Naive thymus-derived CD4-positive, alpha-beta T cell (primary cell): ENCODE measurements at regions not wholly inside any gene's neighbourhood (a gene's known extent, or its start where the extent isn't known, plus 50 kb on each side); places are given as distances from the start of the nearest gene placed in this dataset.
"Not testable (repeated sequence)": the region's sequence is repeated elsewhere in the genome, so short reads cannot be mapped to it uniquely, and the experiment has no call there.

Experiments used
- ATAC-seq: fragments of 150-1000 bp; cut with Tn5 transposase; 2 replicates; pipeline ENCODE4 v1.10.0; 2021; ENCODE audit warnings: mild to moderate bottlenecking, moderate library complexity
- CTCF ChIA-PET: fragments of 350-600 bp; sonication (Branson Sonifier 250); formaldehyde crosslinking; loops from one replicate; lab custom pipeline; 2021; ENCODE audit warnings: antibody characterized with exemption; lab: Charles Lee
- POLR2A ChIA-PET: fragments of 350-600 bp; sonication (Branson Sonifier 250); formaldehyde crosslinking; loops from one replicate; lab custom pipeline; 2021; ENCODE audit warnings: antibody characterized with exemption, inconsistent platforms; lab: Charles Lee
- DNase-seq, 9 donors: peaks; one replicate each; pipeline versions ENCODE4 v3.0.0 to v3.0.0-alpha.2; 2020 to 2022; ENCODE audit warnings: mixed read lengths in 1 of 9
- H3K27ac ChIP-seq: one replicate; pipeline ENCODE4 v1.7.0; 2013; ENCODE audit warnings: mild to moderate bottlenecking, low read depth, low read length, moderate library complexity
- H3K27me3 ChIP-seq, 2 donors: one replicate each; pipeline ENCODE4 v1.7.0; 2013; ENCODE audit warnings: low read length in 2 of 2, mild to moderate bottlenecking in 2 of 2, moderate library complexity in 2 of 2; ENCODE audit not compliant: control insufficient read depth in 2 of 2, insufficient read depth in 2 of 2
- H3K36me3 ChIP-seq, 3 experiments: 1 replicate in 2 of 3; 2 replicates in 1 of 3; pipeline ENCODE4 v1.7.0; 2013; ENCODE audit warnings: low read length in 3 of 3, mild to moderate bottlenecking in 3 of 3, moderate library complexity in 1 of 3; ENCODE audit not compliant: insufficient read depth in 3 of 3, control insufficient read depth in 2 of 3
- H3K4me1 ChIP-seq, 2 donors: one replicate each; pipeline ENCODE4 v1.7.0; 2013; ENCODE audit warnings: low read length in 2 of 2, mild to moderate bottlenecking in 2 of 2, moderate library complexity in 1 of 2; ENCODE audit not compliant: control insufficient read depth in 2 of 2, insufficient read depth in 2 of 2
- H3K4me3 ChIP-seq: 2 replicates; pipeline ENCODE4 v1.7.0; 2013; ENCODE audit warnings: mild to moderate bottlenecking, low read length
- H3K9me3 ChIP-seq, 3 experiments: 1 replicate in 2 of 3; 2 replicates in 1 of 3; pipeline ENCODE4 v1.7.0; 2013; ENCODE audit warnings: low read length in 3 of 3; ENCODE audit not compliant: control insufficient read depth in 2 of 3
- H3K27ac Mint-ChIP-seq, 9 donors: one replicate each; pipeline ENCODE4 v1.8.0; 2020 to 2022; ENCODE audit warnings: mixed read lengths in 9 of 9, mild to moderate bottlenecking in 8 of 9, moderate library complexity in 5 of 9, inconsistent platforms in 2 of 9
- H3K27me3 Mint-ChIP-seq, 5 donors: one replicate each; pipeline ENCODE4 v1.8.0; 2021 to 2022; ENCODE audit warnings: mixed read lengths in 5 of 5, mild to moderate bottlenecking in 1 of 5
- H3K36me3 Mint-ChIP-seq, 5 donors: one replicate each; pipeline ENCODE4 v1.8.0; 2020 to 2022; ENCODE audit warnings: mixed read lengths in 5 of 5, mild to moderate bottlenecking in 3 of 5, inconsistent platforms in 1 of 5
- H3K4me1 Mint-ChIP-seq, 7 donors: one replicate each; pipeline ENCODE4 v1.8.0; 2020 to 2022; ENCODE audit warnings: mixed read lengths in 7 of 7, mild to moderate bottlenecking in 3 of 7, inconsistent platforms in 1 of 7
- H3K4me3 Mint-ChIP-seq, 10 donors: one replicate each; pipeline ENCODE4 v1.8.0; 2020 to 2022; ENCODE audit warnings: mild to moderate bottlenecking in 10 of 10, mixed read lengths in 10 of 10, moderate library complexity in 6 of 10, inconsistent platforms in 2 of 10
- H3K9me3 Mint-ChIP-seq, 11 donors: one replicate each; pipeline ENCODE4 v1.8.0; 2020 to 2022; ENCODE audit warnings: mixed read lengths in 11 of 11, mild to moderate bottlenecking in 4 of 11, inconsistent platforms in 1 of 11, moderate library complexity in 1 of 11
- intact Hi-C, 2 donors: fragments of 100-400 bp; cut with micrococcal nuclease; formaldehyde crosslinking; loops; one replicate each; pipeline ENCODE4 v1.15.1; 2023

GRCh38 chr5:33110496-33110895 is 330.3 kb upstream of the TARS1 start:
- H3K9me3 Mint-ChIP-seq: peaks cover 3 to 38% (median 17%) of the 10 kb centered on the region in 11 donors
- POLR2A ChIA-PET, intact Hi-C loops: not testable (repeated sequence)

DNA sequence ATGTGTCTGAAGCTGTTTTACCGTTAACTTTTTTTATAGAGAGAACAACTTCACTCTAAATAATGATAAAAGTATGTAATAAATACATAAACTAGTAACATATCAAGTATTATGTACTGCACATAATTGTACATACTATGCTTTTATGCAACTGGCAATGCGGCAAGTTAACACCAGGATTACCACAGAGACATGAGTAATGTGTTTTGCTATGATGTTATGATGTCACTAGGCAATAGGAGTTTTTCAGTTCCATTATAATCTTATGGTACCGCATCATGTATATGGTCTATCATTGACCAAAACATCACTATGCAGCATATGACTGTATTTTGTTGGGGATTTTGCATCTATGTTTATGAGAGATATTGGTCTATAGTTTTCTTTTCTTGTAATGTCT is 326.4 kb upstream of the TARS1 start:
- Histone ChIP-seq H3K27me3 (no peaks in the 10 kb centered on the region), H3K27ac (no peak overlapping the region), H3K9me3 (no peaks in the 10 kb centered on the region), H3K36me3 (no peaks in the 10 kb centered on the region), H3K4me3 (no peak overlapping the region), H3K4me1 (no peaks in the 10 kb centered on the region)
- intact Hi-C loops: no loop called here
- Mint-ChIP-seq H3K9me3 (peaks cover 0 to 37% (median 9%) of the 10 kb centered on the region in 11 donors), H3K4me3 (no peak overlapping the region), H3K27me3 (no peaks in the 10 kb centered on the region), H3K27ac (no peak overlapping the region), H3K4me1 (no peaks in the 10 kb centered on the region), H3K36me3 (no peaks in the 10 kb centered on the region)
- no peak for ATAC-seq
- POLR2A ChIA-PET: no interaction called here
- CTCF ChIA-PET: no interaction called here
- no peak for DNase-seq

More at GRCh38 chr5:33110496-33110895, 330.3 kb upstream of the TARS1 start:
- H3K4me3 ChIP-seq, H3K27me3 Mint-ChIP-seq, H3K36me3 Mint-ChIP-seq, H3K4me3 Mint-ChIP-seq, DNase-seq, H3K4me1 Mint-ChIP-seq, ATAC-seq, H3K27ac Mint-ChIP-seq, H3K27ac ChIP-seq, H3K4me1 ChIP-seq, H3K36me3 ChIP-seq, H3K27me3 ChIP-seq, H3K9me3 ChIP-seq: not testable (repeated sequence)
- CTCF ChIA-PET: interaction anchor here (0.6 kb wide), 1 partner anchor 20 kb away, joined by 3 read pairs; no protein-coding TSS in a partner anchor

- H3K9me3 Mint-ChIP-seq: peaks cover 0 to 30% (median 5%) of the 10 kb centered on the region in 11 donors
- intact Hi-C loops: no loop called here
- H3K36me3 Mint-ChIP-seq: no peaks in the 10 kb centered on the region
- DNase-seq (no peak), ATAC-seq (no peak)
- ChIA-PET CTCF (no interaction called here), POLR2A (no interaction called here)
- Histone ChIP-seq H3K27me3 (no peaks in the 10 kb centered on the region), H3K4me3 (no peak overlapping the region), H3K9me3 (no peaks in the 10 kb centered on the region), H3K36me3 (no peaks in the 10 kb centered on the region), H3K27ac (no peak overlapping the region), H3K4me1 (no peaks in the 10 kb centered on the region)
- H3K27ac Mint-ChIP-seq: no peak overlapping the region
- H3K4me3 Mint-ChIP-seq: no peak overlapping the region
- no peaks in the 10 kb centered on the region for H3K27me3 Mint-ChIP-seq
- H3K4me1 Mint-ChIP-seq: no peaks in the 10 kb centered on the region
These were observed 325.3 kb upstream of the TARS1 start for GRCh38 chr5:33115467-33115866.

DNA sequence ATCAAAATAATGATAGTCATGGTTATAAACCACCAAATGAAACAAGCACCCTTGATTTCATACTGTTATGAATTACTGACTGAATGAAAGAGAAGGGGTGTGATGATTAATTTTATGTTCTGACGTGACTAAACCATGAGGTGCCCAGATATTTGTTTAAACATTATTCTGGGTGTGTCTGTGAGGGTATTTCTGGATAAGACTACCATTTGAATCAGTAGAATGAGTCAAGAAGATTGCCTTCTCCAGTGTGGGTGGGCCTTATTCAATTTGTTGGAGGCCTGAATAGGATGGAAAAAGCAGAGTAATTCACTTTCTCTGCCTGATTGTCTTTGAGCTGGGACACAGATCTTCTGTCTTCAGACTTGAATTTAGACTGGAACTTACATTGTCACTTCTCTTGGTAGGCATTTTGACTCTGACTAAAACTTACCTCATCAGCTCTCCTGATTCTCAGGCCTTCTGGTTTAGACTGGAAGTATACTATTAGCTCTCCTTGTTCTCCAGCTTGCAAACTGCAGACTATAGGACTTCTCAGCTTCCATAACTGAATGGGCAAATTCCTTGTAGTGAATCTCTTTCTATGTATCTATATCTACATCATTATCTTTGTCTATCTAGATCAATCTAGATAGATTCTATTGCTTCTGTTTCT is 321.9 kb upstream of the TARS1 start:
- no peak overlapping the region for H3K4me3 ChIP-seq
- H3K4me1 ChIP-seq: no peaks in the 10 kb centered on the region
- ChIA-PET POLR2A (no interaction called here), CTCF (no interaction called here)
- Mint-ChIP-seq H3K36me3 (no peaks in the 10 kb centered on the region), H3K4me3 (no peak overlapping the region), H3K27ac (no peak overlapping the region), H3K27me3 (no peaks in the 10 kb centered on the region), H3K4me1 (no peaks in the 10 kb centered on the region), H3K9me3 (peaks cover 0 to 21% (median 5%) of the 10 kb centered on the region in 11 donors)
- no peak for ATAC-seq
- no peak for DNase-seq
- no peaks in the 10 kb centered on the region for H3K27me3 ChIP-seq
- H3K27ac ChIP-seq: no peak overlapping the region
- intact Hi-C loops: no loop called here
- H3K9me3 ChIP-seq: no peaks in the 10 kb centered on the region
- no peaks in the 10 kb centered on the region for H3K36me3 ChIP-seq

DNA sequence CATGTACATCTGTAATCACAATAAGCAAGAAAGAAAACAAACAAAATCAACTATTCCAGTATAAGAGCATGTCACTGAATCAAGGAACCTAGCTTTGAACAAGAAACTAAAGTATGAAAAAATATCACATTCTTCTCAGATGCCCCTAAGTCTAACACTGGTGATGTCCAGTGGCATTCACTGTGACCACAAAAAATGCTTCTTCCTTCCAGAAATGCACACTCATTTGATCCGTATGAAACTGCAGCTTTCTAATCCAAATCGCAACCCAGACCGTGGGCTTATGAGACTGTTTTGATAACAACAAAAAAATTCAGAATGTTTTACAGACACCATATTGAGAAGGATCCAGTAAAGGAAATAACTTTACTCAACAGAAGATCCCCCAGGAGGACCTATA is 320.1 kb upstream of the TARS1 start:
- Mint-ChIP-seq H3K4me1 (no peaks in the 10 kb centered on the region), H3K27ac (no peak overlapping the region), H3K9me3 (peaks cover 0 to 21% (median 5%) of the 10 kb centered on the region in 11 donors), H3K27me3 (no peaks in the 10 kb centered on the region), H3K36me3 (no peaks in the 10 kb centered on the region), H3K4me3 (no peak overlapping the region)
- ChIA-PET CTCF (no interaction called here), POLR2A (no interaction called here)
- Histone ChIP-seq H3K27ac (no peak overlapping the region), H3K9me3 (no peaks in the 10 kb centered on the region), H3K36me3 (no peaks in the 10 kb centered on the region), H3K27me3 (no peaks in the 10 kb centered on the region), H3K4me1 (no peaks in the 10 kb centered on the region), H3K4me3 (no peak overlapping the region)
- no peak for DNase-seq
- no peak for ATAC-seq
- intact Hi-C loops: no loop called here

- ATAC-seq: no peak
- Mint-ChIP-seq H3K4me3 (no peak overlapping the region), H3K9me3 (peaks cover 7 to 39% (median 17%) of the 10 kb centered on the region in 11 donors), H3K27me3 (no peaks in the 10 kb centered on the region), H3K27ac (no peak overlapping the region), H3K36me3 (peaks cover 0 to 14% (median 0%) of the 10 kb centered on the region in 5 donors), H3K4me1 (no peaks in the 10 kb centered on the region)
- Histone ChIP-seq H3K36me3 (no peaks in the 10 kb centered on the region), H3K4me3 (no peak overlapping the region), H3K27me3 (no peaks in the 10 kb centered on the region), H3K4me1 (no peaks in the 10 kb centered on the region), H3K9me3 (peaks cover 0 to 2% (median 0%) of the 10 kb centered on the region in 3 experiments), H3K27ac (no peak overlapping the region)
- intact Hi-C loops: no loop called here
- POLR2A ChIA-PET: no interaction called here
- CTCF ChIA-PET: no interaction called here
- DNase-seq: no peak
These were observed 311.5 kb upstream of the TARS1 start for GRCh38 chr5:33129309-33129708.

GRCh38 chr5:33136785-33137184 is 304.0 kb upstream of the TARS1 start:
- H3K27ac Mint-ChIP-seq: no peak overlapping the region
- Histone ChIP-seq H3K4me1 (no peaks in the 10 kb centered on the region), H3K27ac (no peak overlapping the region), H3K36me3 (no peaks in the 10 kb centered on the region), H3K4me3 (no peak overlapping the region), H3K9me3 (peaks cover 0 to 15% (median 0%) of the 10 kb centered on the region in 3 experiments), H3K27me3 (no peaks in the 10 kb centered on the region)
- H3K4me1 Mint-ChIP-seq: no peaks in the 10 kb centered on the region
- DNase-seq (no peak), ATAC-seq (no peak)
- H3K27me3 Mint-ChIP-seq: no peaks in the 10 kb centered on the region
- CTCF ChIA-PET: no interaction called here
- intact Hi-C loops: no loop called here
- H3K9me3 Mint-ChIP-seq: peaks cover 12 to 54% (median 33%) of the 10 kb centered on the region in 11 donors
- POLR2A ChIA-PET: no interaction called here
- no peak overlapping the region for H3K4me3 Mint-ChIP-seq
- H3K36me3 Mint-ChIP-seq: peaks cover 0 to 12% (median 3%) of the 10 kb centered on the region in 5 donors
